ENCODE measurements at regions not wholly inside any gene's neighbourhood (a gene's known extent, or its start where the extent isn't known, plus 50 kb on each side); places are given as distances from the start of the nearest gene placed in this dataset.

- TF ChIP-seq CTCF (IDR thresholded peaks at IDR 0.05) (no peak), NR2C2 (CRISPR knock-in tag; IDR thresholded peaks at IDR 0.05) (no peak), PRDM15 (CRISPR knock-in tag; IDR thresholded peaks at IDR 0.05) (no peak)
Observed at GRCh38 chr11:95324826-95325225, 93.8 kb upstream of the SESN3 start.

All from WTC11 (cell line).